Activated CD4-positive, CD25-positive, alpha-beta regulatory T cell (primary cell): ENCODE measurements at regions not wholly inside any gene's neighbourhood (a gene's known extent, or its start where the extent isn't known, plus 50 kb on each side); places are given as distances from the start of the nearest gene placed in this dataset.

Experiments used
- DNase-seq, 4 experiments: peaks; one replicate each; lab custom pipeline; 2025; lab: John Stamatoyannopoulos, UW

- no peak for DNase-seq
Measured at GRCh38 chr1:58971629-58972140, 187.8 kb upstream of the JUN start.

- DNase-seq = no peak
Measured at GRCh38 chr1:58975888-58976287, 192.0 kb upstream of the JUN start.

GRCh38 chr1:58976294-58976693 lies 192.4 kb upstream of the JUN start:
- no peak for DNase-seq

GRCh38 chr1:58977598-58977997 lies 193.8 kb upstream of the JUN start:
- no peak for DNase-seq

- no peak for DNase-seq
Measured at GRCh38 chr1:58978096-58978495, 194.2 kb upstream of the JUN start.

- DNase-seq = no peak
Measured at GRCh38 chr1:58979086-58979485, 195.2 kb upstream of the JUN start.

GRCh38 chr1:58979677-58980076 lies 195.8 kb upstream of the JUN start:
- no peak for DNase-seq

GRCh38 chr1:58981392-58981791 lies 197.5 kb upstream of the JUN start:
- DNase-seq = no peak

- DNase-seq = no peak
Measured at GRCh38 chr1:58982259-58982998, 198.6 kb upstream of the JUN start.

GRCh38 chr1:58983162-58983561 lies 199.3 kb upstream of the JUN start:
- DNase-seq = no peak

GRCh38 chr1:58983633-58984245 lies 199.9 kb upstream of the JUN start:
- no peak for DNase-seq

GRCh38 chr1:58986996-58987767 lies 203.3 kb upstream of the JUN start:
- no peak for DNase-seq

GRCh38 chr1:58988752-58989151 lies 204.9 kb upstream of the JUN start:
- no peak for DNase-seq

- DNase-seq = no peak
Measured at GRCh38 chr1:58989845-58990244, 206.0 kb upstream of the JUN start.

GRCh38 chr1:58991305-58991704 lies 207.5 kb upstream of the JUN start:
- DNase-seq = no peak

- DNase-seq = no peak
Measured at GRCh38 chr1:58992643-58993042, 208.8 kb upstream of the JUN start.

GRCh38 chr1:58993403-58993802 lies 209.6 kb upstream of the JUN start:
- no peak for DNase-seq

GRCh38 chr1:58994664-58995063 lies 210.8 kb upstream of the JUN start:
- no peak for DNase-seq

GRCh38 chr1:58996341-58997059 lies 212.7 kb upstream of the JUN start:
- DNase-seq = no peak

GRCh38 chr1:58997060-58997411 lies 213.2 kb upstream of the JUN start:
- DNase-seq = no peak

GRCh38 chr1:58997637-58998036 lies 213.8 kb upstream of the JUN start:
- no peak for DNase-seq

- no peak for DNase-seq
Measured at GRCh38 chr1:58999676-59000075, 215.8 kb upstream of the JUN start.
